ENCODE measurements at regions not wholly inside any gene's neighbourhood (a gene's known extent, or its start where the extent isn't known, plus 50 kb on each side); places are given as distances from the start of the nearest gene placed in this dataset.
A peak's percentile ranks its signal among the peaks of the same experiment; 100 is the strongest.

DNA sequence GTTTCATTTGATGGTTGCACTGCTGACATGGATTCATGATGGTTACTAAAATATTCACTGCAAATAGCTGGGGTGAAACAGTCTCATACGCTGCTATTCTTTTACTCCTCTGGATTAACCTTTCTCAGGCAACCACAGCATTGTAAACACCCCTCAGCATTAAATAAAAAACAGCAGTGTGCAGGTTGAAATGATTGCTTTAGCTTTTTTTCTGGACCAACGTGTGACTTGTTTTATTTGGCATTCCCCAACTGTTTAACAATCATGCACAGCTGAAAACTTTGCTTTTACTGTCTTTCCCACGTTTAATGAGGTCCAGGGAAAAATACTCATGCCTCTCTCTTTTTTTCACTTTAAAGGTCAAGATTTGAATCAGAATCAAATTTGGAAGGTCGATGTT, 490.8 kb downstream of the RAPGEF2 start:
- Histone ChIP-seq H2AFZ (ENCODE audit: low read length) (no peak overlapping the region), H2BK20ac (ENCODE audit: low read length) (no peak overlapping the region), H3K14ac (ENCODE audit: insufficient read length) (no peak overlapping the region), H4K91ac (replicated peaks; ENCODE audit: insufficient read length, low read length) (no peak overlapping the region), H3K79me2 (ENCODE audit: control insufficient read depth in 1 of 2, insufficient read depth in 2 of 2, low read length in 2 of 2) (no peaks in the 10 kb centered on the region), H3K36me3 (ENCODE audit: control insufficient read depth in 2 of 4, insufficient read depth in 4 of 4, low read length in 3 of 4) (no peaks in the 10 kb centered on the region), H3K79me1 (ENCODE audit: low read depth, low read length) (no peaks in the 10 kb centered on the region), H3K27me3 (replicated peaks in 1 of 4; ENCODE audit: control insufficient read depth in 3 of 4, extremely low read depth in 1 of 4, insufficient read depth in 3 of 4, low read length in 3 of 4) (no peaks in the 10 kb centered on the region), H3K56ac (replicated peaks; ENCODE audit: insufficient read length, low read depth, low read length) (no peak overlapping the region), H3K9me3 (ENCODE audit: insufficient read depth in 2 of 2, low read depth in 1 of 2, low read length in 1 of 2) (no peaks in the 10 kb centered on the region), H3K27ac (ENCODE audit: low read depth, low read length) (no peak overlapping the region), H3K4me2 (ENCODE audit: insufficient read depth in 1 of 2, low read depth in 2 of 2, low read length in 2 of 2) (no peak overlapping the region; a peak in 1 of 4 replicates), H2BK15ac (ENCODE audit: low read length) (no peak overlapping the region), H3K9ac (replicated peaks in 1 of 4; ENCODE audit: extremely low read depth in 1 of 4, low read depth in 3 of 4, low read length in 3 of 4) (no peak overlapping the region), H3K23ac (ENCODE audit: insufficient read length) (no peak overlapping the region), H3K4me3 (ENCODE audit: extremely low read depth in 1 of 4, insufficient read depth in 2 of 4, low read depth in 3 of 4, low read length in 4 of 4) (no peak overlapping the region), H3K18ac (ENCODE audit: extremely low read depth, low read length) (no peak overlapping the region), H3K4ac (replicated peaks; ENCODE audit: insufficient read length, low read depth, low read length) (no peak overlapping the region), H3K23me2 (ENCODE audit: low read depth, low read length) (no peaks in the 10 kb centered on the region), H2BK5ac (ENCODE audit: low read depth, low read length) (peak overlapping the region; percentile 2; the same call in 1 of the 2 replicates), H4K5ac (ENCODE audit: insufficient read length, low read depth, low read length) (no peak overlapping the region), H2BK120ac (replicated peaks; ENCODE audit: low read depth, low read length) (peak overlapping the region; percentile 60), H3K4me1 (replicated peaks in 1 of 4; ENCODE audit: control insufficient read depth in 3 of 4, insufficient read depth in 4 of 4, low read length in 3 of 4) (peaks cover 4 to 28% (median 11%) of the 10 kb centered on the region in 4 experiments; a peak in 6 of 7 replicates), H2BK12ac (ENCODE audit: low read depth, low read length) (no peak overlapping the region), H2AK5ac (ENCODE audit: low read depth, low read length) (no peak overlapping the region), H4K20me1 (replicated peaks in 1 of 2; ENCODE audit: control insufficient read depth in 1 of 2, insufficient read depth in 2 of 2, low read length in 2 of 2) (no peaks in the 10 kb centered on the region), H4K8ac (ENCODE audit: extremely low read depth, insufficient read depth, low read length) (no peak overlapping the region)
- TF ChIP-seq, protein P1, sequence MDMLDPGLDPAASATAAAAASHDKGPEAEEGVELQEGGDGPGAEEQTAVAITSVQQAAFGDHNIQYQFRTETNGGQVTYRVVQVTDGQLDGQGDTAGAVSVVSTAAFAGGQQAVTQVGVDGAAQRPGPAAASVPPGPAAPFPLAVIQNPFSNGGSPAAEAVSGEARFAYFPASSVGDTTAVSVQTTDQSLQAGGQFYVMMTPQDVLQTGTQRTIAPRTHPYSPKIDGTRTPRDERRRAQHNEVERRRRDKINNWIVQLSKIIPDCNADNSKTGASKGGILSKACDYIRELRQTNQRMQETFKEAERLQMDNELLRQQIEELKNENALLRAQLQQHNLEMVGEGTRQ (IDR thresholded peaks at IDR 0.05; ENCODE audit: low read length), result no peak
- no peak for TF ChIP-seq FOSL1 (IDR thresholded peaks at IDR 0.05; ENCODE audit: insufficient read depth, low read depth, low read length)
- TF ChIP-seq TAF7 (optimal IDR thresholded peaks at IDR 0.05; ENCODE audit: borderline replicate concordance, low read depth, low read length), result no peak
- no peak for TF ChIP-seq TAF1 (IDR thresholded peaks at IDR 0.05; ENCODE audit: low read depth, low read length)
- no peak for TF ChIP-seq GABPA (IDR thresholded peaks at IDR 0.05; ENCODE audit: borderline replicate concordance, insufficient read depth, low read length)
- DNase-seq (ENCODE audit: low read depth in 1 of 2, low spot score in 2 of 2), result no peak
- ChIA-PET CTCF (ENCODE audit: partially characterized antibody) (interaction anchor here (0.7 to 1.2 kb wide), 3 partner anchors 29 to 171 kb away, joined by 3 to 4 read pairs (median 3); no protein-coding TSS in a partner anchor), POLR2A (ENCODE audit: partially characterized antibody) (no interaction called here)
- FAIRE-seq, result no peak
- WGBS, 2 experiments (ENCODE audit: extremely low coverage in 1 of 2, insufficient coverage in 1 of 2, insufficient read length in 1 of 2, insufficient replicate concordance in 2 of 2, low coverage in 1 of 2, low lambda C conversion rate in 2 of 2, missing lambda C conversion rate in 1 of 2), result 60% methylated on average over 4 of the region's 4 CpGs; no CpG with 5 or more reads in 1 of the 2 experiments

Measured in H1 (cell line).